ENCODE measurements at regions not wholly inside any gene's neighbourhood (a gene's known extent, or its start where the extent isn't known, plus 50 kb on each side); places are given as distances from the start of the nearest gene placed in this dataset.

- TF ChIP-seq CTCF (IDR thresholded peaks at IDR 0.05) (no peak), EZH2 (IDR thresholded peaks at IDR 0.05) (no peak), EZH2phosphoT487 (IDR thresholded peaks at IDR 0.05) (no peak)
Measured at GRCh38 chr11:134509381-134510232, 97.6 kb upstream of the B3GAT1 start.
